DOHH2 (cell line): ENCODE measurements at regions not wholly inside any gene's neighbourhood (a gene's known extent, or its start where the extent isn't known, plus 50 kb on each side); places are given as distances from the start of the nearest gene placed in this dataset.

Experiments used
- H3F3A ChIP-seq: fragments of 200-600 bp; sonication (generic), shearing (Covaris generic); 2 replicates; pipeline ENCODE4 v1.6.0; 2016; ENCODE audit warnings: antibody characterized with exemption, mild to moderate bottlenecking; ENCODE audit not compliant: control insufficient read depth, insufficient read depth
- H3K27ac ChIP-seq: fragments of 200-600 bp; sonication (generic); 2 replicates; pipeline ENCODE4 v1.5.1; 2014; ENCODE audit warnings: low read depth, mild to moderate bottlenecking, low read length, moderate library complexity
- H3K27me3 ChIP-seq: fragments of 200-600 bp; sonication (generic); 2 replicates; pipeline ENCODE4 v1.6.1; 2014; ENCODE audit warnings: mild to moderate bottlenecking, low read length, mixed read lengths; ENCODE audit not compliant: control insufficient read depth
- H3K36me3 ChIP-seq: fragments of 200-600 bp; sonication (generic); 2 replicates; pipeline ENCODE4 v1.6.1; 2014; ENCODE audit warnings: mild to moderate bottlenecking, low read length, moderate library complexity, mixed read lengths; ENCODE audit not compliant: control insufficient read depth
- H3K4me1 ChIP-seq: fragments of 200-600 bp; sonication (generic); 2 replicates; pipeline ENCODE4 v1.6.1; 2014; ENCODE audit warnings: mild to moderate bottlenecking, low read length, mixed read lengths; ENCODE audit not compliant: control insufficient read depth
- H3K4me2 ChIP-seq: fragments of 200-600 bp; sonication (generic); 2 replicates; pipeline ENCODE4 v1.6.0; 2014; ENCODE audit warnings: mild to moderate bottlenecking, low read length, moderate library complexity
- H3K4me3 ChIP-seq: fragments of 200-600 bp; sonication (generic); 2 replicates; pipeline ENCODE4 v1.5.1; 2014; ENCODE audit warnings: mild to moderate bottlenecking, low read length, mixed read lengths
- H3K79me2 ChIP-seq: fragments of 200-600 bp; sonication (generic); 2 replicates; pipeline ENCODE4 v1.6.1; 2014; ENCODE audit warnings: mild to moderate bottlenecking, low read length, mixed read lengths; ENCODE audit not compliant: control insufficient read depth
- H3K9me2 ChIP-seq: fragments of 200-600 bp; sonication (generic); replicated peaks from 2 replicates; pipeline ENCODE4 v1.6.1; 2014; ENCODE audit warnings: mild to moderate bottlenecking, low read length, mixed read lengths; ENCODE audit not compliant: control insufficient read depth
- H3K9me3 ChIP-seq: fragments of 200-600 bp; sonication (generic); 2 replicates; pipeline ENCODE4 v1.6.1; 2014; ENCODE audit warnings: antibody characterized with exemption, low read length, mixed read lengths; ENCODE audit not compliant: control insufficient read depth, insufficient read depth
- H4K20me1 ChIP-seq: fragments of 200-600 bp; sonication (generic); 2 replicates; pipeline ENCODE4 v1.6.0; 2014; ENCODE audit warnings: low read depth, mild to moderate bottlenecking, antibody characterized with exemption, low read length, moderate library complexity; ENCODE audit not compliant: control insufficient read depth, insufficient read depth
- EZH2phosphoT487 ChIP-seq: fragments of 200-600 bp; sonication (generic); IDR thresholded peaks from 2 replicates; pipeline ENCODE4 v1.6.1; 2017; ENCODE audit warnings: borderline replicate concordance, mild to moderate bottlenecking, antibody characterized with exemption, low read length, moderate library complexity, mixed read lengths
- TF ChIP-seq, protein P1 (sequence below): fragments of 200-600 bp; sonication (generic); IDR thresholded peaks from one replicate; pipeline ENCODE4 v1.5.1; 2014; ENCODE audit warnings: antibody characterized with exemption, mild to moderate bottlenecking, low read depth, low read length; ENCODE audit not compliant: poor library complexity, severe bottlenecking

DNA sequence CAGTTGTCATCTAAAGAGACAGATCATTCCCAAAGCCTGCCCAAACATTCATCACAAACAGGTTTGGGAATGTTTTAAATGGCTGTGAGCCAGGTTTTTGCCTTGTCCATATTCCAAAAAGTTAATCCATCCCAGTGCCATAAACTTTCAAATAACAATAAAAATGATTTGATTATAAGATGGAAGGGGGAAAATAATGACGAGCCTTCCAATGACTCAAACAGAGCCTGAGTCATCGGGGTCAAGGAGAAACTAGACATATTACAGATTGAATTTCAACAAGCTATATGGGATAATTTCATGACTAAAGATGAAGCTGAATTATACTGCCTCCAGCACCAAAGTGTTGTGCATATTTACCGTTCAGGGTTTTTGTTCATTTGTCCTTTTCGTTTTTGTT, 195.8 kb upstream of the PKN2 start:
- Histone ChIP-seq H3F3A (no peaks in the 10 kb centered on the region), H3K9me2 (no peaks in the 10 kb centered on the region), H4K20me1 (no peaks in the 10 kb centered on the region), H3K4me1 (no peaks in the 10 kb centered on the region), H3K9me3 (no peaks in the 10 kb centered on the region), H3K4me3 (no peak overlapping the region), H3K4me2 (no peak overlapping the region), H3K27ac (no peak overlapping the region), H3K36me3 (no peaks in the 10 kb centered on the region), H3K27me3 (no peaks in the 10 kb centered on the region), H3K79me2 (no peaks in the 10 kb centered on the region)
- TF ChIP-seq, protein P1, sequence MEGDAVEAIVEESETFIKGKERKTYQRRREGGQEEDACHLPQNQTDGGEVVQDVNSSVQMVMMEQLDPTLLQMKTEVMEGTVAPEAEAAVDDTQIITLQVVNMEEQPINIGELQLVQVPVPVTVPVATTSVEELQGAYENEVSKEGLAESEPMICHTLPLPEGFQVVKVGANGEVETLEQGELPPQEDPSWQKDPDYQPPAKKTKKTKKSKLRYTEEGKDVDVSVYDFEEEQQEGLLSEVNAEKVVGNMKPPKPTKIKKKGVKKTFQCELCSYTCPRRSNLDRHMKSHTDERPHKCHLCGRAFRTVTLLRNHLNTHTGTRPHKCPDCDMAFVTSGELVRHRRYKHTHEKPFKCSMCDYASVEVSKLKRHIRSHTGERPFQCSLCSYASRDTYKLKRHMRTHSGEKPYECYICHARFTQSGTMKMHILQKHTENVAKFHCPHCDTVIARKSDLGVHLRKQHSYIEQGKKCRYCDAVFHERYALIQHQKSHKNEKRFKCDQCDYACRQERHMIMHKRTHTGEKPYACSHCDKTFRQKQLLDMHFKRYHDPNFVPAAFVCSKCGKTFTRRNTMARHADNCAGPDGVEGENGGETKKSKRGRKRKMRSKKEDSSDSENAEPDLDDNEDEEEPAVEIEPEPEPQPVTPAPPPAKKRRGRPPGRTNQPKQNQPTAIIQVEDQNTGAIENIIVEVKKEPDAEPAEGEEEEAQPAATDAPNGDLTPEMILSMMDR, result no peak
- no peak for TF ChIP-seq EZH2phosphoT487

DNA sequence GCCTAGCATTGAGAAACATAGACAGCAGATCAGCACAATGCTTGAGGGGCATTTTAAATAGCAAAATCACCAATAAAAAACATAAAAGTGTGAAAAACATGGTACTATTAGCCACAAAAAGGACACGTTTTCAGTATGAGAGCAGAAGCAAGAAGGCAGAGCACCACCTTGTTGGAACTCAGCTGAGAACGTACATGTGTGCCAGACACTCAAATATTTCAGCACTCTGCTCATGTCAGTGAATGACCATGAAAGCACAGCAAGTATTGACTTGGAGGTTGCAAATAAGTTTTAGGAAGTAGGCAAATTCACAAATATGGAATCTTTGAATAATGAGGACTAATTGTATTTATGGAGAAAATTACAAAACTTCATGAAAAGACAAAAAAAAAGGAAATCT, 193.4 kb upstream of the PKN2 start:
- Histone ChIP-seq H3K27me3 (no peaks in the 10 kb centered on the region), H3K4me2 (no peak overlapping the region), H3K4me3 (no peak overlapping the region), H3K36me3 (no peaks in the 10 kb centered on the region), H3K9me2 (no peaks in the 10 kb centered on the region), H3F3A (no peaks in the 10 kb centered on the region), H3K4me1 (no peaks in the 10 kb centered on the region), H3K9me3 (no peaks in the 10 kb centered on the region), H3K79me2 (no peaks in the 10 kb centered on the region), H3K27ac (no peak overlapping the region), H4K20me1 (no peaks in the 10 kb centered on the region)
- TF ChIP-seq EZH2phosphoT487, result no peak
- TF ChIP-seq, protein P1, result no peak

DNA sequence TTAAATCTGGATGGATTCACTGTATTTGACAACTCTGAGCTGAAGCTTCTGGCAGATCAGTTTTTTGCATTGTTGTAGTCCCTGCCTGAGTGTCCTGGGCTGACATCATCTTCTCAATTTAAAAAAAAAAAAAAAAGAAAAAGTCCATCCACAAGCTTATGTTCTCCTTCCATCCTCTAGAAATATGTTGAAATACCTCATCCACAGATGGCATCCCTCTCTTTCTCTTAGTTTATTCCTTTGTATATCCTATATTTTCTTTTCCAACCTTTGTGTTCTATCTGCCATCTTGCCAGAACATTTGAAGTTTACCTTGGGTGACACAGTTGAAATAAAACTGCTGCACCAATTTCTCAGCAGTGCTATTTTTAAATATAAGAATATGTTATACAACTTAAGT, 184.4 kb upstream of the PKN2 start:
- Histone ChIP-seq H3K9me3 (no peaks in the 10 kb centered on the region), H3K79me2 (no peaks in the 10 kb centered on the region), H3K4me1 (no peaks in the 10 kb centered on the region), H3K9me2 (no peaks in the 10 kb centered on the region), H3K27me3 (peaks cover 2% of the 10 kb centered on the region; the same call in 1 of the 2 replicates), H3K4me2 (no peak overlapping the region), H4K20me1 (no peaks in the 10 kb centered on the region), H3K27ac (no peak overlapping the region), H3K36me3 (no peaks in the 10 kb centered on the region), H3K4me3 (no peak overlapping the region), H3F3A (no peaks in the 10 kb centered on the region)
- TF ChIP-seq, protein P1, result no peak
- no peak for TF ChIP-seq EZH2phosphoT487

DNA sequence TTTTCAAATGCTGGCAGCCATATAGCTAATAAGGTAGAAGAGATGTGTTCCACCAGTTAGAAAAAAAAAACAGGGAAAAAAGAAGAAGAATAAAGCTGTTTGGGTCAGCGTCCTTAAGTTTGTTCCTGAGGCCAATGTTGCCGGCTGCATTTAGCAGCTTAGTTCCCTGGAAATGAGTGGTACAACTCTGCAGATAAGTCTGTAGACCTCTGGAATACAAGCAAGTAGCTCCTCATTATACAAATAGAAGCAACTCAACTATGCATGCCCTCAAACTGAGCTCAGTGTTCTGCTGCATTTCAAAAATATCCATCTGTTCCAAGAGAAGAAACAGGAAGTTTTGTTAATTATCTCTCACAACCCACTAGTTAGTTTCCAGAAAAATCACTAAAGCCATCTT, 181.2 kb upstream of the PKN2 start:
- Histone ChIP-seq H3F3A (no peaks in the 10 kb centered on the region), H3K36me3 (no peaks in the 10 kb centered on the region), H3K9me2 (no peaks in the 10 kb centered on the region), H4K20me1 (no peaks in the 10 kb centered on the region), H3K4me3 (no peak overlapping the region), H3K79me2 (no peaks in the 10 kb centered on the region), H3K4me1 (no peaks in the 10 kb centered on the region), H3K4me2 (no peak overlapping the region), H3K27ac (no peak overlapping the region), H3K9me3 (no peaks in the 10 kb centered on the region), H3K27me3 (peaks cover 2% of the 10 kb centered on the region; the same call in 1 of the 2 replicates)
- no peak for TF ChIP-seq EZH2phosphoT487
- TF ChIP-seq, protein P1, result no peak
